ENCODE measurements at regions not wholly inside any gene's neighbourhood (a gene's known extent, or its start where the extent isn't known, plus 50 kb on each side); places are given as distances from the start of the nearest gene placed in this dataset.

DNA sequence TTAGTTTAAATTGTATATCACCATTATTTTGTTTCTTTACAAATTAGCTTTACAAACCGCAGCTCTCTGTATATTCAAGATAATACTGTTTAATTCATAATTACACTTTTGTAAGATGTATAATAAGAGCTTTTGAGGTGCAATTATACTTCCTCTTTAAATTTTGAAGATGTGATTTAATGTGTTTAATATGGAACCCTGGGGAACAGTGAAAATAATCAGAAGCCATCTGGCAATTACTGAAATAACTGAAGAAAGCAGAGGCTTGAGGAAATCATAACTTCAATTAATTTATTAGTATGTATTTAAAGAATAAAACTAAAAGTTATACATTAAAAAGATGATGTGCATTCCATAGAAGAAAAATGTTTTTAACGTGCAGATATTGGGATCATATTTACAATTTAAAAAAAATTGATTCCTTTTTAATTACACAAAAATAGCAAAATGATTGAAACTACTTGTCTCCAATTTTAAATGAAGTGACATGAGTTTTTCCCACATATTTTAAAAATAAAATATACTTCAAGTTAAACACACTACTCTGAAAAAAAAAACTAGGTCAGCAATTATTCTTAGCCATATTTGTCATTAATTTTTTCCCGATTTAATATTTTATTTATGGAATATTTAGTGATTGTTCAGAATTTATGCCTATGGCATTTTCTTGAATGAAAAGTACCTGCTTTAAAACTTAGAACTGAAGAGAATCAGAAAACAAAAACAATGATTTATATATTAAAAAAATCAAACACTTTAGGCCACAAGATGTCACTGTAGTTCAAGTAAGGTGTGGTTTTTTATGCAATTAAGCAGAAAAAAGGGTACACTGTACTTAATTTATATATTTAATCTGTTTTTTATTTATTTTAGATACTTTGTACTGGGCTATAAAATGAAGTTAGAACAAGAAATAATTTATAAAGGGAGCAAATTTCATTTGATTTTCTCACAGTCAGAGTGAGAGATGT, 942.7 kb upstream of the NDST4 start:
- intact Hi-C loops (cut with micrococcal nuclease) = loop anchor here (1.0 to 5.0 kb wide), 2 partner anchors 94 to 934 kb away; no protein-coding TSS in a partner anchor
- ATAC-seq (no peak), DNase-seq (peak; percentile 49)
- Histone ChIP-seq H3K27me3 (ENCODE audit: low read length) (no peaks in the 10 kb centered on the region), H3K4me3 (ENCODE audit: low read length) (no peak overlapping the region), H3F3A (ENCODE audit: low read length, unreplicated experiment) (no peaks in the 10 kb centered on the region), H3K9me3 (ENCODE audit: low read length) (no peaks in the 10 kb centered on the region), H3K79me2 (ENCODE audit: low read length) (no peaks in the 10 kb centered on the region), H2AFZ (ENCODE audit: low read length) (no peak overlapping the region), H3K36me3 (ENCODE audit: low read depth, low read length) (no peaks in the 10 kb centered on the region), H3K9me2 (replicated peaks; ENCODE audit: low read length) (no peaks in the 10 kb centered on the region), H3K4me1 (ENCODE audit: insufficient read depth, low read length) (no peaks in the 10 kb centered on the region), H3K4me2 (ENCODE audit: low read length) (no peak overlapping the region), H3K27ac (ENCODE audit: low read length) (no peak overlapping the region), H4K20me1 (ENCODE audit: low read length) (no peaks in the 10 kb centered on the region), H3K9ac (ENCODE audit: low read length) (no peak overlapping the region)
- TF ChIP-seq EZH2phosphoT487 (IDR thresholded peaks at IDR 0.05; ENCODE audit: borderline replicate concordance, low read length) = no peak
- TF ChIP-seq, protein P1, sequence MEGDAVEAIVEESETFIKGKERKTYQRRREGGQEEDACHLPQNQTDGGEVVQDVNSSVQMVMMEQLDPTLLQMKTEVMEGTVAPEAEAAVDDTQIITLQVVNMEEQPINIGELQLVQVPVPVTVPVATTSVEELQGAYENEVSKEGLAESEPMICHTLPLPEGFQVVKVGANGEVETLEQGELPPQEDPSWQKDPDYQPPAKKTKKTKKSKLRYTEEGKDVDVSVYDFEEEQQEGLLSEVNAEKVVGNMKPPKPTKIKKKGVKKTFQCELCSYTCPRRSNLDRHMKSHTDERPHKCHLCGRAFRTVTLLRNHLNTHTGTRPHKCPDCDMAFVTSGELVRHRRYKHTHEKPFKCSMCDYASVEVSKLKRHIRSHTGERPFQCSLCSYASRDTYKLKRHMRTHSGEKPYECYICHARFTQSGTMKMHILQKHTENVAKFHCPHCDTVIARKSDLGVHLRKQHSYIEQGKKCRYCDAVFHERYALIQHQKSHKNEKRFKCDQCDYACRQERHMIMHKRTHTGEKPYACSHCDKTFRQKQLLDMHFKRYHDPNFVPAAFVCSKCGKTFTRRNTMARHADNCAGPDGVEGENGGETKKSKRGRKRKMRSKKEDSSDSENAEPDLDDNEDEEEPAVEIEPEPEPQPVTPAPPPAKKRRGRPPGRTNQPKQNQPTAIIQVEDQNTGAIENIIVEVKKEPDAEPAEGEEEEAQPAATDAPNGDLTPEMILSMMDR (conservative IDR thresholded peaks at IDR 0.05; ENCODE audit: low read depth, low read length) = peak; percentile 46; the same call in 1 of the 2 replicates
- CTCF ChIA-PET = no interaction called here
- POLR2A ChIA-PET (ENCODE audit: unreplicated experiment) = no interaction called here
- BruUV-seq (replicated peaks) = no TSS peak

DNA sequence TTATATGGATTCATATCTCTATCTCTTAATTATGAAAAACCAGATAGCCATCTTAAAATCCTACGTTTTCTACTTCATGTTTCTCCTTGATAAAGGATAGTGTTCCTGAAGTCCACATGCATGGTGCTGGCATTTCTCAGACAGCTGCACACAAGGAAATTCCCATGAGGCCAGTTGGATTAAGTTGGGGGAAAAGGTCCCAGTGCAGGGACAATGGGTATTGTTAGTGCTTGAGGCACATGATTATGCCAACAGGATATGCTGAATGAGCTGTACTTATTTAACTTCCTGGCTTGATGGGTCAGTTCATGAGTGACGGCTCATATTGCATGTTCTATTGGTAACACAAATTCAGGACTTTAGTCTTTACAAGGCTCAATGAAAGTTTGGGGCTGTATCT, 913.9 kb upstream of the NDST4 start:
- Histone ChIP-seq H4K20me1 (ENCODE audit: low read length) (no peaks in the 10 kb centered on the region), H3K4me2 (ENCODE audit: low read length) (no peak overlapping the region), H3K9ac (ENCODE audit: low read length) (no peak overlapping the region), H3K4me3 (ENCODE audit: low read length) (no peak overlapping the region), H3K79me2 (ENCODE audit: low read length) (no peaks in the 10 kb centered on the region), H3K27me3 (ENCODE audit: low read length) (no peaks in the 10 kb centered on the region), H3K9me2 (replicated peaks; ENCODE audit: low read length) (no peaks in the 10 kb centered on the region), H3K4me1 (ENCODE audit: insufficient read depth, low read length) (0 out of 2 replicates have a peak, but pooled peaks cover 6% of the 10 kb centered on the region), H3F3A (ENCODE audit: low read length, unreplicated experiment) (no peaks in the 10 kb centered on the region), H2AFZ (ENCODE audit: low read length) (no peak overlapping the region; the same call in 1 of the 2 replicates), H3K36me3 (ENCODE audit: low read depth, low read length) (no peaks in the 10 kb centered on the region), H3K9me3 (ENCODE audit: low read length) (no peaks in the 10 kb centered on the region), H3K27ac (ENCODE audit: low read length) (peak overlapping the region; percentile 19; the same call in 1 of the 2 replicates)
- no TSS peak for BruUV-seq (replicated peaks)
- ATAC-seq (peak; percentile 43; the same call in 1 of the 2 replicates), DNase-seq (peak; percentile 20)
- TF ChIP-seq, protein P1 (conservative IDR thresholded peaks at IDR 0.05; ENCODE audit: low read depth, low read length) = no peak
- TF ChIP-seq EZH2 (IDR thresholded peaks at IDR 0.05; ENCODE audit: low read length, unreplicated experiment) (no peak), EZH2phosphoT487 (IDR thresholded peaks at IDR 0.05; ENCODE audit: borderline replicate concordance, low read length) (no peak)
- POLR2A ChIA-PET (ENCODE audit: unreplicated experiment) = no interaction called here
- intact Hi-C loops (cut with micrococcal nuclease) = no loop called here
- CTCF ChIA-PET = no interaction called here

All from PC-3 (cell line).